ENCODE measurements at regions not wholly inside any gene's neighbourhood (a gene's known extent, or its start where the extent isn't known, plus 50 kb on each side); places are given as distances from the start of the nearest gene placed in this dataset.

DNA sequence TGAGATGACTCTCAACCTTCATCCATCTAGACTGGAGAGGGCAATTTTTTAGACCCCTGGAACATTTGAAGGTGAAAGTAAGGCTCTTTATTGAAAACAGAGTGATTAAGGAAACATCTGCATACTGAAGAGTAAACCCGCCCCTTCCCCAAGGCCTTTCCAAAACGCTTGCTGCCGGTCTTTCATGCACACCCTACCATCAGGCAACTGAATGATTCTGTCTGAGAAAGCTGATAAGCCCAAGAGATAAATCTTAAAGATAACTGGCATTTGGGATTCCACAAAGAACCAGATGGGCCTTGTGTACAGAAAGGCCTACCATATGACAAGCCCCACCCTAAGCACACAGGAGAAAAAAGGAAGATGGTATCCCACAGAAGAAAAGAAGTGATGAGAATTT is 54.4 kb upstream of the PIK3R1 start:
- no peak for DNase-seq (ENCODE audit: low read depth)

GRCh38 chr5:68159224-68159951 is 56.2 kb upstream of the PIK3R1 start:
- DNase-seq (ENCODE audit: low read depth): no peak

- DNase-seq (ENCODE audit: low read depth): no peak
These were observed 59.6 kb upstream of the PIK3R1 start for GRCh38 chr5:68155940-68156339.

GRCh38 chr5:68154119-68154857 is 61.3 kb upstream of the PIK3R1 start:
- no peak for DNase-seq (ENCODE audit: low read depth)

DNA sequence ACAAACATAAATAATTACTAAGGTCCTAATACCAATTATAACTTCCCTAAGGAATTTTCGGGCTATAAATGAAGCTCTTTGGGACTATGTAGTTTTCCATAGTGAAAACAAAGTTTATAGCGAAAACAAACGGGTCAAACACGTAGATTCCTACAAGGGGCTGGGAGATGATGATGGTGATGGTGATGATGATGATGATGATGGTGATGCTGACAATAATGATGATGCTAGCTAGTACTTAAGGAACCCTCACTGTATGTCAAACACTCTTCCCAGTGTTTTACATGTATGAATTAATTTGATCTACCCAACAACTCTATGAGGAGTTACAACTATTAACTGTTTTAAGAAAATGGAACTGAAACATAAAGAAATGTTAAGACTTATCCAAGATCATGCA is 63.7 kb upstream of the PIK3R1 start:
- no peak for DNase-seq (ENCODE audit: low read depth)

GRCh38 chr5:68149189-68149588 is 66.4 kb upstream of the PIK3R1 start:
- DNase-seq (ENCODE audit: low read depth): no peak

DNA sequence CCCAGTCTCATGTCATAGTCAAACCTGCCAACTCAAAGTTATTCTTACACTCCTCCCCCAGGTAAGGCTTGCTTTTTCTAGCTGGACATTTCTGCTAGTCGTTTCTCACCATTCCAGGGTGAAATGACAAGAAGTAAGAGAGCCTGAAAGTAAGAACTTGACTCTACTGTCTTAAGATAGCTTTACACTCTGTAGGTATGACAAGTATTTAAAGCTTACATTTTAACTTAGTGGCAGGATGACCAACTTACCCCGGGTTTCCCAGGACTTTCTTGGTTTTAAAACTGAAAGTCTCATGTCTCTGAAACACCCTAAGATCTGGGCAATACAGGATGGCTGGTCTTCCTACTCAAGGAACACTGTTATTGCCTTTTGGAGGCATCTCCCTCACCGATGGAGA is 67.5 kb upstream of the PIK3R1 start:
- DNase-seq (ENCODE audit: low read depth): peak; percentile 43

DNA sequence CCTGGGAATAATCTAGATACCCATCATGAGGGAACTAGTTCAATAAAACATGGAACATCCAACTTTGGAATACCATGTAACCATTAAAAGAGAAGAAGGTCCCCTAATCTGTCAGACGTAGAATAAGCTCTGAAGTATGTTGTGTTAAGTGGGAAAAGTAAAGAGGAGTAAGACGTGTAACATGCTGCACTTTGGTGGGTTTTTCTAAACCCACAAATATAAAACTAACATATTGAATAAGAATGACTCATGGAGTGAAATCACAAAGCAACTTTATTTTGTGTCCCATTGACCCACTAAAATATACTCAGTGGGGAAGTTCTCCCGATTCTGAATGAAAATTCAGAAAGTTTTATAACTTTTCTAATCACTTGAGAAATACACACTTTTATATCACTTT is 67.9 kb upstream of the PIK3R1 start:
- no peak for DNase-seq (ENCODE audit: low read depth)

DNA sequence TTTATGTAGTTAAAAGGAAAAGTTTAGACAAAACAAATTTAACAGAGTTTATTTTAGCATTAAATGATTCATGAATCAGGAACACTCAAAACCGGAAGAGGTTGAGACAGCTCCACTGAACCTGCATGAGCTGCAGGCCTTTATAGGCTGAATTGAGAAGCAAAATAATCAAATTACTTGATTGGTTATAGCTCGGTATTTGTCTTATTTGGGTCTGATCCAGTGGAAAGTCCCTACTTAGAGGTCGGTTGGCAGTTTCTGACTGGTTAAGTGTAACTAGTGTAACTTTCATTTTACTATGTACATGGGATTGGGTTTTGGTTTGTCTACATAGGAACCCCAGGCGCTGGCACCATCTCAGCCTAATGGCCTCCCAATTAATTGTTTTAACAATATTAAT is 74.1 kb upstream of the PIK3R1 start:
- DNase-seq (ENCODE audit: low read depth): peak; percentile 61

DNA sequence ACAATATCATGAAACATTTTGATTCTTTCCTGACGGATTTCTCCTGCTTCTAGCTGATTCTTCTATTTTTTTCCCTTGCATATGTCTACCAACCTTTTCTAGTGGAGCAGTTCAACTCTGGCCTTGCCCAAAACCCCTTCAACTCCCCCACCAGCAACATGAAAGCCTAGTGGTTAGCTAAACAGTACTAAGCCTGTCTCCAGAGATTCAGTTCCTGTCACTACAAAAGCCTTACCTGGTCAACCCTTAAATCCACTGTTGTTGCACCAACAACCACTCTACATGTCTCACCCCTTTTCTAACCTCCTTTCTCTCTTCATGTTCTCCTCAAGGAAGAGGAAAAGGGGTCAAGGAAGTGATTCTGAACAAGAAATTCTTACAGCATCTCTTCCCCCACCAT is 74.8 kb upstream of the PIK3R1 start:
- no peak for DNase-seq (ENCODE audit: low read depth)

- no peak for DNase-seq (ENCODE audit: low read depth)
These were observed 75.7 kb upstream of the PIK3R1 start for GRCh38 chr5:68139611-68140441.

DNA sequence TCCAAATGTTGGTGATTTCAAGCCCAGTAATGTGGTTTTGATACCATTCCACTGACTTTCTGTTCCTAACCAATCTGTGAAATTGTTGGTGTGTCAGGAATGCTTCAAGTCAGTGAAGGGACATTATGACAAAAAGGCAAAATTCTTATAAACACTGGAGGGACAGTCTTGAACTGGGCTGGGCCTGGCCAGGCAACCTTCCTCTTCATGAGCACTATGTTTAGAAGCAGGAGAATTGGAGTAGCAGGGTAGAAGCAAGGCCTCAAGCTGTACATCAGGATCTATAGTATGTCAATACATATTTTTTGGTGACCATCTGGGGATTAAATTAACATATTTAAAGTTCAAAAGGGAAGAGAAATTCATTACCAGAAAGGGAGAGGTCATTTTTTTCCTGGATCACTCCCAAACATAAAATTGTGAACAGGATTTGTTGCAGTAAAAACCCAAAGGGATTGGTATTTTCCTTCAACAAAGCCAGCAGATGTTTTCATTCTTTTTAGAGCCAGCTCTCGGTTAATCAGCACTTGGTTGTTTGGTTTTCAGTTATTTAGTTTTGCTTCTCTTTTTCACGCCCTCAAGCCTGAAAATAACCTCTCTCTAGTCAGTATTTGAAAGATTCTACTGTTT is 77.9 kb upstream of the PIK3R1 start:
- DNase-seq (ENCODE audit: low read depth): no peak

DNA sequence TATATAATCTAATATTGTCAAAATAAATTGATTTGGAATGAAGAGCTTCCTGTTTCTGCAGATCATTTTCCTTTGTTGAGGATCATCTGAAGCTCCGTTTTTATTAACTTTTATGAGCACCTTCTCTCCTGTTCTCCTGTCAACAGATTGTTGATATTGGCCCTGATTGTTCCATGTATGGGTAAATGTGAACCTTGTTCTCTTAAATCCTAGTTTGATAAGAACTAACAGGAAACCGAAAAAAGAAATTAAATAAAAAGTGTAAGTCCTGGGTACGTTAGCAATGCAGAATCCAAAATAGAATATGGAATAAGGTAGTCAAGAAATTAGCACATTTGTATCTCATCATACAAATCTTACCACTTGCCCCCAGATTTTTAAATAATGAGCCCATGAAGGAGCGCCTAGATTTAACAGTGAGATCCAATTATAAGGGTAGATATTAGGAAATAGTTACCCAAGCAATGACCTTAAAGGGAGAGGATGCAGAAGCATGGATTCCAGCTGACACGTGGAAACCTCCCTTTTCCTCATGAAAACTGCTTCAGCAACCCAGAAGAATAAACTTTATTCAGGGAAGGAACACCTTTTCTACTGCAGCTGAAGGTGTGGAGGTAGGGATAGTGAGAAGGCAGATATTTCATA is 80.8 kb upstream of the PIK3R1 start:
- DNase-seq (ENCODE audit: low read depth): no peak

GRCh38 chr5:68134033-68134668 is 81.4 kb upstream of the PIK3R1 start:
- no peak for DNase-seq (ENCODE audit: low read depth)

- DNase-seq (ENCODE audit: low read depth): no peak
These were observed 85.3 kb upstream of the PIK3R1 start for GRCh38 chr5:68130253-68130652.

DNA sequence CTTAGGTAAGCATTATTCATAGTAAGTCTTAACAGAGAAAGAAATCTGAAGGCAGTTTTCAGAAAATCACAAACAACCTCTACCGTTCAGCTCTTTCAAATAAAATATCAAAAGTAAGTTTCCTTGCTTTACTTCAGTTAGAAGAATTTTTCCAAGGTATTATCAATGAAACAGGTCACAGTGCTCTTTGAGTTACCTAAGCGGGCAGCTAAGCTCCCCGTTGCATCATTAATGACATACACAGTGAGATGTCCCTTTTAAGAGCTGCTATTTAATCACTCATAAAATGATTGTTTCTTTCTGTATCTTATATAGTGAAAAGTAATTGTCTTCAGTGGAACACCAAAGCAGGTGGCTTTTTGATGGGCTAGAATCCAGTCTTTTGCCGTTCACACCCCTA is 86.2 kb upstream of the PIK3R1 start:
- DNase-seq (ENCODE audit: low read depth): no peak

GRCh38 chr5:68126886-68127285 is 88.7 kb upstream of the PIK3R1 start:
- no peak for DNase-seq (ENCODE audit: low read depth)

- no peak for DNase-seq (ENCODE audit: low read depth)
These were observed 92.9 kb upstream of the PIK3R1 start for GRCh38 chr5:68122439-68123328.

DNA sequence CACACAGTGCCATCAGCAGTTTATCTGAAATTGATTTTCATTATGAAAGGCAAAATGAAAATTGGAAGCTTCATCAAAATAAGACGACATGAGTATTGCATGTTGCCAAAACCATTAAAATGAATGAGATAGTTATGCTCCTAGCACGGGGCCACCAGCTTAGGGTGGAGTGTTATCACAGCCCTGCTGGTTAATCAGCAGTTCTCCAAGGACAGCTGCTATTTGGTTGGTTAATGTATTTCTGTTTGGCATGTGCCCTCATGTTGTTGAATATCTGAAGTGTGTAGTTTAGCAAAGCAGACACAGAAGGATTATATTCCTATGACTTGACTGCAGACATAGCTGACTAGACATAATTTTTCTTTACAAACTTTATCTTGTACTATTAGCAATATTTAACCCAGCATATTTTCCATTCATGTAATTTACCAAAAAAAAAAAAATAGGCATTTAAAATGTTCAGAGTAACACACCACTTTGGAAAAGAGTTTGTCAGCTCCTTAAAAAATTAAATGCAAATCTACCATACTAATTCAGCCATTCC is 98.6 kb upstream of the PIK3R1 start:
- no peak for DNase-seq (ENCODE audit: low read depth)

DNA sequence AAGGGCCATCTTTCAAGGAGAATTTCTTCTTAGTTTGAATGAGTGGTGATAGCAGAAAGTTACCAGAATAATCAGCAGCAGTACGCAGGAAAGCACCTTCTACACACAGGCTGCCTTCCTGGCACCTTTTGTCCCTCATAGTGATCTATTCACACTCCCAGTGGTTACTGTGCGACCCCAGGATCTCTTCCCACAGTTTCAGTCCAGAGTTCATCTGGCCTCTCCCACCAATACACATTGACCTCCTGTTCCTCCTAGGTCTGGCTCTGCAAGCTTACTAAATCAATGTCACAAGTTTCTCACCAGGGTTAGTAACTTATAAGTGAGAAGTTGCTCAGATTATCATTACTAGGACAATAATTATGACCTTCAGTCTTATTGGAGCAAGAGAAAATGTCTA is 99.1 kb upstream of the PIK3R1 start:
- no peak for DNase-seq (ENCODE audit: low read depth)

All from renal cortical epithelial cell (primary cell).